ENCODE measurements at regions not wholly inside any gene's neighbourhood (a gene's known extent, or its start where the extent isn't known, plus 50 kb on each side); places are given as distances from the start of the nearest gene placed in this dataset.
"Not testable (repeated sequence)": the region's sequence is repeated elsewhere in the genome, so short reads cannot be mapped to it uniquely, and the experiment has no call there.

DNA sequence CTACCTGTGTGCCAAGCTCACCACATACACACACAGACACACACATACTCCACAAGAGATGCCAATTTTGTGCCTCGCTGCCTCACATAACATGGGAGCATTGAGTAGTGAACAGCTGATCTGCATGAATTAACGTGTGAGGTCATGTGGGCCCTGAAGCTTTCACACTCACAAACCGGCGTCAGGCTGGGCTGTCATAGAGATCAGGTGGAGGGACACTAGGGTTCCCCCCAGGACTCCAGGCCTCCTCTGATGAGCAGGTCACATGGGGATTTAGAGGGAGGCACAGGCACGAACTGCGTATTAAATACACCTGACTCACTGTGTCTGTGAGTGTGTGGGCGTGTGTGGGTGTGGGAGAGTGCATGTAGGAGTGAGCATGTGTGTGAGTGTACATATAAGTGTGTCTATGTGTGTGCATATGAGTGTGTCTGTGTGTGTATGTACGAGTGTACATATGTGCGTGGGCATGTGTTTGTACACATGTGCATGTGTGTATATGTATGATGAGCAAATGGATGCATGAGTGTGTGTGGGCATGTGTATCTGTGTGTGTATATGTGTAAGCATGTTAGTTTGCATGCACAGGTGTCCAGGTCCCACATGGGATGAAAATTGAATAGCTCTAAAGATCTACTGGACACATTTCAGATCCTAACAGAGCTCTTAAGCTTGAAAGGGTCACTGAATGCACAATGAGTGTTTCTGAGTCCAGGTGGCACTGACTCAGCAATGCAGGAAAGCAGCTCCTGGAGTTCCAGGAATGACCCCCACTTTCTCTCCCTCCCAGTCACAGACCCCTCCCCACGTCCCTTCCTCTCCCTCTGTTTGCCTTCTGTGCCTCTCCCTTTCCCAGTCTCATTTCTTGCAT, 336.6 kb downstream of the PREX1 start:
- TF ChIP-seq, protein P1, sequence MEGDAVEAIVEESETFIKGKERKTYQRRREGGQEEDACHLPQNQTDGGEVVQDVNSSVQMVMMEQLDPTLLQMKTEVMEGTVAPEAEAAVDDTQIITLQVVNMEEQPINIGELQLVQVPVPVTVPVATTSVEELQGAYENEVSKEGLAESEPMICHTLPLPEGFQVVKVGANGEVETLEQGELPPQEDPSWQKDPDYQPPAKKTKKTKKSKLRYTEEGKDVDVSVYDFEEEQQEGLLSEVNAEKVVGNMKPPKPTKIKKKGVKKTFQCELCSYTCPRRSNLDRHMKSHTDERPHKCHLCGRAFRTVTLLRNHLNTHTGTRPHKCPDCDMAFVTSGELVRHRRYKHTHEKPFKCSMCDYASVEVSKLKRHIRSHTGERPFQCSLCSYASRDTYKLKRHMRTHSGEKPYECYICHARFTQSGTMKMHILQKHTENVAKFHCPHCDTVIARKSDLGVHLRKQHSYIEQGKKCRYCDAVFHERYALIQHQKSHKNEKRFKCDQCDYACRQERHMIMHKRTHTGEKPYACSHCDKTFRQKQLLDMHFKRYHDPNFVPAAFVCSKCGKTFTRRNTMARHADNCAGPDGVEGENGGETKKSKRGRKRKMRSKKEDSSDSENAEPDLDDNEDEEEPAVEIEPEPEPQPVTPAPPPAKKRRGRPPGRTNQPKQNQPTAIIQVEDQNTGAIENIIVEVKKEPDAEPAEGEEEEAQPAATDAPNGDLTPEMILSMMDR (IDR thresholded peaks at IDR 0.05): no peak
- no peaks in the 10 kb centered on the region for H4K20me1 ChIP-seq (ENCODE audit: insufficient read depth, low read length)
- H3K9ac ChIP-seq (ENCODE audit: insufficient read depth, low read length, poor library complexity, severe bottlenecking): no peak overlapping the region
- Mint-ChIP-seq H3K27me3 (ENCODE audit: low read depth in 3 of 3) (peaks cover 3 to 6% (median 5%) of the 10 kb centered on the region in 3 donors), H3K27ac (no peak overlapping the region), H3K36me3 (no peaks in the 10 kb centered on the region), H3K9me3 (no peaks in the 10 kb centered on the region), H3K4me3 (no peak overlapping the region), H3K4me1 (no peaks in the 10 kb centered on the region)
- no peaks in the 10 kb centered on the region for H3K27me3 ChIP-seq (ENCODE audit: control insufficient read depth in 2 of 2, insufficient read depth in 2 of 2, low read length in 2 of 2)
- no peak overlapping the region for H3K4me3 ChIP-seq (replicated peaks in 1 of 3; ENCODE audit: low read depth in 2 of 3, low read length in 3 of 3)
- H3K9me3 ChIP-seq (replicated peaks in 1 of 2; ENCODE audit: control insufficient read depth in 1 of 2, insufficient read depth in 1 of 2, low read length in 2 of 2): no peaks in the 10 kb centered on the region
- intact Hi-C loops (cut with micrococcal nuclease): no loop called here
- no peak for DNase-seq
- 91% methylated on average over 10 of the region's 10 CpGs for WGBS (ENCODE audit: insufficient coverage)
- H3K79me2 ChIP-seq (ENCODE audit: insufficient read depth, low read length): no peaks in the 10 kb centered on the region
- H3K4me1 ChIP-seq (ENCODE audit: control insufficient read depth in 1 of 2, insufficient read depth in 2 of 2, low read length in 2 of 2): no peaks in the 10 kb centered on the region
- H3K4me2 ChIP-seq (replicated peaks; ENCODE audit: extremely low read depth, low read length, poor library complexity, severe bottlenecking): no peak overlapping the region
- no peak overlapping the region for H2AFZ ChIP-seq (ENCODE audit: insufficient read depth, low read depth, low read length, poor library complexity, severe bottlenecking)
- no peaks in the 10 kb centered on the region for H3K36me3 ChIP-seq (replicated peaks in 1 of 2; ENCODE audit: control insufficient read depth in 1 of 2, insufficient read depth in 2 of 2, low read length in 2 of 2)
- no peak overlapping the region for H3K27ac ChIP-seq (ENCODE audit: low read depth in 1 of 2, low read length in 2 of 2)

DNA sequence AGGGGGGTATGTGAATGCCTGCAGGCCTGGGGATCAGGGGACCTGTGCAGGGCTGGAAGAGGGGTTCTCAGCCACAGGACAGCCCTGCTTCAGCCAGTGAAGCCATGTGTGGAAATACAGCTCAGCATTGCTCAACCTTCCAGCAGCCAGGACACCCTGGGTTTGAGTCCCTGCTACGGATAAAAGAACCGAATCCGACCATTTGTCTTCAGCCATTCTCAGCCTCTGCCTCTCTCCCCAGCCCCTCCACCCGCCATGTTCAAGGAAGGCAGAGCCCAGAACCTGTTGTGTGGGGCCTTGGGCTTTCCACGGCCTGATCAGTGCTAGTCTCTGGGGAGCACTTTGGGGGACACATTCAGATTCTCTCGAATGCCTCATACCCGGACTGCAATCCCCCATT, 337.5 kb downstream of the PREX1 start:
- H3K36me3 Mint-ChIP-seq; intact Hi-C loops (cut with micrococcal nuclease); H3K79me2 ChIP-seq (ENCODE audit: insufficient read depth, low read length); H3K9ac ChIP-seq (ENCODE audit: insufficient read depth, low read length, poor library complexity, severe bottlenecking); H3K36me3 ChIP-seq (replicated peaks in 1 of 2; ENCODE audit: control insufficient read depth in 1 of 2, insufficient read depth in 2 of 2, low read length in 2 of 2); H3K4me1 ChIP-seq (ENCODE audit: control insufficient read depth in 1 of 2, insufficient read depth in 2 of 2, low read length in 2 of 2); H3K27me3 Mint-ChIP-seq (ENCODE audit: low read depth in 3 of 3); H4K20me1 ChIP-seq (ENCODE audit: insufficient read depth, low read length); H3K9me3 Mint-ChIP-seq; H3K4me1 Mint-ChIP-seq; H3K27ac ChIP-seq (ENCODE audit: low read depth in 1 of 2, low read length in 2 of 2); H3K4me2 ChIP-seq (replicated peaks; ENCODE audit: extremely low read depth, low read length, poor library complexity, severe bottlenecking); H3K27ac Mint-ChIP-seq; H3K27me3 ChIP-seq (ENCODE audit: control insufficient read depth in 2 of 2, insufficient read depth in 2 of 2, low read length in 2 of 2); H3K4me3 ChIP-seq (replicated peaks in 1 of 3; ENCODE audit: low read depth in 2 of 3, low read length in 3 of 3); H3K9me3 ChIP-seq (replicated peaks in 1 of 2; ENCODE audit: control insufficient read depth in 1 of 2, insufficient read depth in 1 of 2, low read length in 2 of 2); H3K4me3 Mint-ChIP-seq; DNase-seq; H2AFZ ChIP-seq (ENCODE audit: insufficient read depth, low read depth, low read length, poor library complexity, severe bottlenecking): not testable (repeated sequence)
- 85% methylated on average over 3 of the region's 7 CpGs for WGBS (ENCODE audit: insufficient coverage)

All from CD14-positive monocyte (primary cell).